ENCODE measurements at regions not wholly inside any gene's neighbourhood (a gene's known extent, or its start where the extent isn't known, plus 50 kb on each side); places are given as distances from the start of the nearest gene placed in this dataset.

DNA sequence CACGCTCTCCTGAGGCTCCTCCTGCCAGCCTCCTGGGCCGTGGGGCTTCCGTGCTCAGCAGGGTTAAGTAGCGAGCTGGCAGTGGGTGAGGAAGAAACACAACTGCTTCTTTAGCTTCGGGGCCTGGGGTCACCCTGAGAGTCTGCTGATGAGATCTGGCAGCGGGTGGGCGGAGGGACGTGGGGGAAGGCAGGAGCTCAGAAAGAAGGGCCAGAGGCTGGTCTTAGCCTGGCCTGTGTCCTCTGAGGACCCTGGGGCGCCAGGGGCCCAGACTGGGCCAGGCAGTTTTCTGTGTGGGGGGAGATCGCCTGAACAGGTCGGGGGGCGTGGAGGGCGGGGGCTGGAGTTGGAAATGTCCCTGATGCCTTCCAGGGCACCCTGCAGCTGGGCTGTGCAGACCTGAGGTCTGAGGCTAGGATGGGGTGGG, 97.8 kb upstream of the GSE1 start:
- TF ChIP-seq, protein P1, sequence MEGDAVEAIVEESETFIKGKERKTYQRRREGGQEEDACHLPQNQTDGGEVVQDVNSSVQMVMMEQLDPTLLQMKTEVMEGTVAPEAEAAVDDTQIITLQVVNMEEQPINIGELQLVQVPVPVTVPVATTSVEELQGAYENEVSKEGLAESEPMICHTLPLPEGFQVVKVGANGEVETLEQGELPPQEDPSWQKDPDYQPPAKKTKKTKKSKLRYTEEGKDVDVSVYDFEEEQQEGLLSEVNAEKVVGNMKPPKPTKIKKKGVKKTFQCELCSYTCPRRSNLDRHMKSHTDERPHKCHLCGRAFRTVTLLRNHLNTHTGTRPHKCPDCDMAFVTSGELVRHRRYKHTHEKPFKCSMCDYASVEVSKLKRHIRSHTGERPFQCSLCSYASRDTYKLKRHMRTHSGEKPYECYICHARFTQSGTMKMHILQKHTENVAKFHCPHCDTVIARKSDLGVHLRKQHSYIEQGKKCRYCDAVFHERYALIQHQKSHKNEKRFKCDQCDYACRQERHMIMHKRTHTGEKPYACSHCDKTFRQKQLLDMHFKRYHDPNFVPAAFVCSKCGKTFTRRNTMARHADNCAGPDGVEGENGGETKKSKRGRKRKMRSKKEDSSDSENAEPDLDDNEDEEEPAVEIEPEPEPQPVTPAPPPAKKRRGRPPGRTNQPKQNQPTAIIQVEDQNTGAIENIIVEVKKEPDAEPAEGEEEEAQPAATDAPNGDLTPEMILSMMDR (IDR thresholded peaks at IDR 0.05), result no peak
- DNase-seq (no peak), FAIRE-seq (no peak), ATAC-seq (no peak)
- Histone ChIP-seq H3K4me1 (peaks cover 16 to 35% (median 23%) of the 10 kb centered on the region in 3 donors), H3K36me3 (no peaks in the 10 kb centered on the region), H3K27ac (peak overlapping the region; percentile 71 to 97 (median 89)), H3K4me3 (no peak overlapping the region), H3K27me3 (no peaks in the 10 kb centered on the region), H3K9me3 (no peaks in the 10 kb centered on the region)
- intact Hi-C loops (cut with DNase I), result no loop called here
- WGBS, 2 donors, result 34 to 35% methylated on average over 10 to 13 of the region's 13 CpGs

DNA sequence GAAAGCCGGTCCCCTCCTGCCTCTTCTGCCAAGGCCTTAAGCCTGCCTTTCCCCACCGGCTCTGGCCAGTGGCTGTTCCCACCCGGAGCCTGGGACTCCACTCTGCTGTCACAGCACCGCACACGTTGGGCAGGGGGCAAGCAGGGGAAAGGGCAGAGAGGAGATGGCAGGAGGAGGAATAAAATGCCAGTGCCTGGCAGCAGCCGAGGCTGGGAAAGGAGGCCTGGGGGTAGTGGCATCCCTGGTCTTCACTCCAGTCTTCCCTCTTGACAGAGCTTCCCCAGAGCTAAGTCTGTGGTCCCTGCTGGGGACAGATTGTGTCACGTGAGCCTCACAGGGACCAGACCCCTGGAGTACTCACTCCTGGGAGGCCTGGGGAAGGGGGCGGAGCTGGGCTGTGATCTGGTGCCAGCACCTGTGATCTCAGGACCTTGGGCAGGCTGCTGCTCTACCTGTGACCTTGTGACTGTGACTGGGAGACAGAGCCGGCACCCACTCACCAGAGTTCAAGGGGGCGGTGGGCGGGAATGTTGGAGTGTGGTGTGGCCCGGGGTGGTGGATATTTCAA, 97.2 kb upstream of the GSE1 start:
- WGBS, 2 donors, result 20 to 29% methylated on average over 10 to 12 of the region's 12 CpGs
- Histone ChIP-seq H3K36me3 (no peaks in the 10 kb centered on the region), H3K4me1 (peaks cover 16 to 40% (median 29%) of the 10 kb centered on the region in 3 donors), H3K9me3 (no peaks in the 10 kb centered on the region), H3K4me3 (no peak overlapping the region), H3K27me3 (no peaks in the 10 kb centered on the region), H3K27ac (peak overlapping the region; percentile 71 to 97 (median 89))
- TF ChIP-seq, protein P1 (IDR thresholded peaks at IDR 0.05), result no peak
- peak; percentile 83 to 91 (median 85) for DNase-seq
- no peak for FAIRE-seq
- intact Hi-C loops (cut with DNase I), result no loop called here
- ATAC-seq, result peak; percentile 53 to 69 (median 64)

DNA sequence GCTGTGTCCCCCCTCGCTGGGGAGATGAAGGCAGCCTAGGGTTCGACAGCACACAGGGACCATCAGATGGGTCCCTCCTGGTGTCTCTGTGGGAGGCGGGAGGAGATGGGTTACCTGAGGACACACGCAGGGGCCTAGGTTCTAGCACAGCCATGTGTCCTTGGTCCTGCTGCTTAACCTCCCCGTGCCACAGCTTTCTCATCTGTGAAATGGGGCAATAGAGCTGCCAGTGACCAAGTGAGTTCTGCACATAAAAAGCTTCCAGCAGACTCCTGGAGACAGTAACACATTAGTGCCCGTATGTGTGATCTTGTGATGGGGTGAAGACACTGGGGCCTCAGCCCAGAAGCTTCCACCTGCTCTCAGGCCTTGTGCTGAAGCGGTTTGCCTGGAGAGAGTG, 96.0 kb upstream of the GSE1 start:
- WGBS, 2 donors, result 90 to 91% methylated on average over 7 of the region's 7 CpGs
- no peak for ATAC-seq
- Histone ChIP-seq H3K27me3 (no peaks in the 10 kb centered on the region), H3K4me3 (no peak overlapping the region), H3K36me3 (no peaks in the 10 kb centered on the region), H3K27ac (no peak overlapping the region), H3K4me1 (peaks cover 26 to 51% (median 40%) of the 10 kb centered on the region in 3 donors), H3K9me3 (no peaks in the 10 kb centered on the region)
- FAIRE-seq, result no peak
- intact Hi-C loops (cut with DNase I), result no loop called here
- TF ChIP-seq, protein P1 (IDR thresholded peaks at IDR 0.05), result no peak
- DNase-seq, result peak in 1 of 6 donors; percentile 29

DNA sequence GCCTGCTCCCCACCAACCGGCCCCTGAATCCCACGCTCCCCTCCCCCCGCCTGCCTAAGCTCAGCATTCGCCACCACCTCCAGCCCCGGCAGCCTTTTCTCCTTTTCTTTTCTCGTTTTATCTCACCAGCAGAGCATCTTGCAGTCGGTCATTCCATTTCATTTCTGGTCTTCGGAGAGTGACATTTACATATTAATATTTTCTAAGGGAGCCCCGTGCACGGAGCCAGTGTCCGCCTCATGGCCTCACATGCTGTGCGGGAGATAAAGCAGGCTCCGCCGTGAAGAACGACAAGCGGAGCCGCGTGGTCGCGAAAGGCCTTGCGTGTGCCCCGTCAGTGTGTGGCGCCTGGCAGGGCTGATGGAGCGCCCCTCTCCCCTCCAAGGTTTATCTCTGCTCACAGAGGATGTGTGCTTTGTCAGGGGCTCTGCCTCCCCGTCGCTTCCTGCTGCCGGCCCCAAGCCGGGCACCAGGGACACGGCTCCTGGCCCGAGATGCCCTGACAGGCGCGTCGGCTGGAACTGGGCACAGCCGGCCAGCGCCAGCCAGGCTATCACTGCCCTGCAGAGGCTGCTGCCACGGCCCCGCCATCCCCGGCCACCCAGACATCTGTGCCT, 95.5 kb upstream of the GSE1 start:
- intact Hi-C loops (cut with DNase I), result no loop called here
- H3K4me1 ChIP-seq, result peaks cover 26 to 51% (median 40%) of the 10 kb centered on the region in 3 donors
- FAIRE-seq (no peak), DNase-seq (peak in 1 of 6 donors; percentile 67), ATAC-seq (no peak)
- no peak overlapping the region for H3K27ac ChIP-seq
- 90 to 91% methylated on average over 33 to 38 of the region's 38 CpGs for WGBS, 2 donors
- TF ChIP-seq, protein P1 (IDR thresholded peaks at IDR 0.05), result no peak
- H3K27me3 ChIP-seq, result no peaks in the 10 kb centered on the region
- H3K9me3 ChIP-seq, result no peaks in the 10 kb centered on the region
- H3K4me3 ChIP-seq, result no peak overlapping the region
- H3K36me3 ChIP-seq, result no peaks in the 10 kb centered on the region

Measured in pancreas (tissue), 10 donors.